Fibroblast of lung (primary cell): ENCODE measurements at regions not wholly inside any gene's neighbourhood (a gene's known extent, or its start where the extent isn't known, plus 50 kb on each side); places are given as distances from the start of the nearest gene placed in this dataset.

Source experiments
- DNase-seq, 2 donors: peaks; one replicate each; pipeline versions ENCODE4 v3.0.0 to v3.0.0-alpha.2; 2010; ENCODE audit warnings: low read depth in 2 of 2
- H2AFZ ChIP-seq: 2 replicates; pipeline ENCODE4 v1.5.1; 2012; ENCODE audit warnings: low read length, control low read depth, inconsistent platforms
- H3K27ac ChIP-seq: 2 replicates; pipeline ENCODE4 v1.5.1; 2011; ENCODE audit warnings: low read length, control low read depth; ENCODE audit not compliant: insufficient read depth
- H3K27me3 ChIP-seq: 2 replicates; pipeline ENCODE4 v1.5.1; 2011; ENCODE audit warnings: mild to moderate bottlenecking, low read length; ENCODE audit not compliant: control insufficient read depth, insufficient read depth
- H3K36me3 ChIP-seq: 2 replicates; pipeline ENCODE4 v1.5.1; 2011; ENCODE audit warnings: low read length; ENCODE audit not compliant: control insufficient read depth, insufficient read depth
- H3K4me1 ChIP-seq: 2 replicates; pipeline ENCODE4 v1.5.1; 2011; ENCODE audit warnings: low read length; ENCODE audit not compliant: control insufficient read depth, insufficient read depth; ENCODE audit errors: extremely low read depth
- H3K4me2 ChIP-seq: 2 replicates; pipeline ENCODE4 v1.5.1; 2011; ENCODE audit warnings: low read length, control low read depth; ENCODE audit not compliant: insufficient read depth; ENCODE audit errors: extremely low read depth
- H3K4me3 ChIP-seq, 4 experiments: fragments of 200-600 bp in 1 of 4; sonication (generic) in 1 of 4; replicated peaks in 1 of 4; 2 replicates each; pipeline ENCODE4 v1.5.1; 2011 to 2016; ENCODE audit warnings: low read length in 4 of 4, low read depth in 3 of 4, mild to moderate bottlenecking in 3 of 4, control low read depth in 2 of 4, inconsistent platforms in 1 of 4, mixed read lengths in 1 of 4; ENCODE audit not compliant: insufficient read depth in 1 of 4; ENCODE audit errors: control extremely low read depth in 1 of 4
- H3K79me2 ChIP-seq: 2 replicates; pipeline ENCODE4 v1.5.1; 2012; ENCODE audit warnings: mild to moderate bottlenecking, low read length, inconsistent platforms; ENCODE audit not compliant: control insufficient read depth, insufficient read depth
- H3K9ac ChIP-seq: 2 replicates; pipeline ENCODE4 v1.5.1; 2011; ENCODE audit warnings: mild to moderate bottlenecking, low read length, control low read depth; ENCODE audit not compliant: insufficient read depth
- H3K9me3 ChIP-seq: 2 replicates; pipeline ENCODE4 v1.5.1; 2012; ENCODE audit warnings: low read depth, low read length; ENCODE audit not compliant: control insufficient read depth, insufficient read depth
- H4K20me1 ChIP-seq: 2 replicates; pipeline ENCODE4 v1.5.1; 2011; ENCODE audit warnings: low read length; ENCODE audit not compliant: control insufficient read depth, insufficient read depth; ENCODE audit errors: extremely low read depth
- EZH2 ChIP-seq: IDR thresholded peaks from 2 replicates; pipeline ENCODE4 v1.5.1; 2012; ENCODE audit warnings: low read length, control low read depth, mild to moderate bottlenecking; ENCODE audit errors: missing control alignments
- TF ChIP-seq, protein P1 (sequence below), 2 donors: IDR thresholded peaks in 1 of 2; conservative IDR thresholded peaks in 1 of 2; 1 replicate in 1 of 2; 2 replicates in 1 of 2; pipeline ENCODE4 v1.5.1; 2011 to 2012; ENCODE audit warnings: low read length in 2 of 2, control low read depth in 1 of 2, inconsistent platforms in 1 of 2, low read depth in 1 of 2, mild to moderate bottlenecking in 1 of 2

GRCh38 chr11:127230392-127230791 is 229.8 kb upstream of the KIRREL3 start:
- no peak for TF ChIP-seq EZH2
- TF ChIP-seq, protein P1, sequence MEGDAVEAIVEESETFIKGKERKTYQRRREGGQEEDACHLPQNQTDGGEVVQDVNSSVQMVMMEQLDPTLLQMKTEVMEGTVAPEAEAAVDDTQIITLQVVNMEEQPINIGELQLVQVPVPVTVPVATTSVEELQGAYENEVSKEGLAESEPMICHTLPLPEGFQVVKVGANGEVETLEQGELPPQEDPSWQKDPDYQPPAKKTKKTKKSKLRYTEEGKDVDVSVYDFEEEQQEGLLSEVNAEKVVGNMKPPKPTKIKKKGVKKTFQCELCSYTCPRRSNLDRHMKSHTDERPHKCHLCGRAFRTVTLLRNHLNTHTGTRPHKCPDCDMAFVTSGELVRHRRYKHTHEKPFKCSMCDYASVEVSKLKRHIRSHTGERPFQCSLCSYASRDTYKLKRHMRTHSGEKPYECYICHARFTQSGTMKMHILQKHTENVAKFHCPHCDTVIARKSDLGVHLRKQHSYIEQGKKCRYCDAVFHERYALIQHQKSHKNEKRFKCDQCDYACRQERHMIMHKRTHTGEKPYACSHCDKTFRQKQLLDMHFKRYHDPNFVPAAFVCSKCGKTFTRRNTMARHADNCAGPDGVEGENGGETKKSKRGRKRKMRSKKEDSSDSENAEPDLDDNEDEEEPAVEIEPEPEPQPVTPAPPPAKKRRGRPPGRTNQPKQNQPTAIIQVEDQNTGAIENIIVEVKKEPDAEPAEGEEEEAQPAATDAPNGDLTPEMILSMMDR (conservative IDR thresholded peaks at IDR 0.05 in 1 of 2, IDR thresholded peaks at IDR 0.05 in 1 of 2; ENCODE audit: low read depth in 1 of 2, low read length in 2 of 2) = no peak
- Histone ChIP-seq H3K9ac (no peak overlapping the region), H3K27ac (no peak overlapping the region), H3K27me3 (no peaks in the 10 kb centered on the region), H3K4me3 (no peak overlapping the region), H2AFZ (no peak overlapping the region), H3K9me3 (no peaks in the 10 kb centered on the region), H3K79me2 (no peaks in the 10 kb centered on the region), H3K4me1 (no peaks in the 10 kb centered on the region), H3K4me2 (no peak overlapping the region), H3K36me3 (no peaks in the 10 kb centered on the region), H4K20me1 (no peaks in the 10 kb centered on the region)
- no peak for DNase-seq

DNA sequence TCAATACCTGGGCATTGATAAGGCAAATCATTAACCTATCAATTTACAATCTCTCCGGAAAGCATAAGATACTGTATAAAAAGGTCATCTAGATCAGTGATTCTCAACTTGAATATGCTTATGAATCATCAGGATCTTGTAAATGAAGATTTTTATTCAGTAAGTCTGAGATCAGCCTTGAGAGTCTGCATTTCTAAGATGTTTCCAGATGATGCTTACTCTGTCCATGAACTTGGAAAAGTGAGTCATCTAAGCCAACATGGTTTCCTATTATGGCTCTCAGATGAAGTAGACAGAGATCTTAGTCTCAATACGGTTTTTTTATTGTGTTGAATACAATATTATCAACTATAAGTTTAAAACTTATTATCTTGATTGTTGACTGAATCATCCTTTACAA is 226.4 kb upstream of the KIRREL3 start:
- DNase-seq = peak in 1 of 2 donors; percentile 8
- H3K9me3 ChIP-seq = no peaks in the 10 kb centered on the region
- no peak overlapping the region for H2AFZ ChIP-seq
- H4K20me1 ChIP-seq = no peaks in the 10 kb centered on the region
- H3K27ac ChIP-seq = no peak overlapping the region
- H3K4me3 ChIP-seq = no peak overlapping the region
- TF ChIP-seq, protein P1 (conservative IDR thresholded peaks at IDR 0.05 in 1 of 2, IDR thresholded peaks at IDR 0.05 in 1 of 2; ENCODE audit: low read depth in 1 of 2, low read length in 2 of 2) = no peak
- TF ChIP-seq EZH2 = no peak
- no peaks in the 10 kb centered on the region for H3K27me3 ChIP-seq
- H3K36me3 ChIP-seq = no peaks in the 10 kb centered on the region
- H3K9ac ChIP-seq = no peak overlapping the region
- H3K79me2 ChIP-seq = no peaks in the 10 kb centered on the region
- no peak overlapping the region for H3K4me2 ChIP-seq
- H3K4me1 ChIP-seq = no peaks in the 10 kb centered on the region

DNA sequence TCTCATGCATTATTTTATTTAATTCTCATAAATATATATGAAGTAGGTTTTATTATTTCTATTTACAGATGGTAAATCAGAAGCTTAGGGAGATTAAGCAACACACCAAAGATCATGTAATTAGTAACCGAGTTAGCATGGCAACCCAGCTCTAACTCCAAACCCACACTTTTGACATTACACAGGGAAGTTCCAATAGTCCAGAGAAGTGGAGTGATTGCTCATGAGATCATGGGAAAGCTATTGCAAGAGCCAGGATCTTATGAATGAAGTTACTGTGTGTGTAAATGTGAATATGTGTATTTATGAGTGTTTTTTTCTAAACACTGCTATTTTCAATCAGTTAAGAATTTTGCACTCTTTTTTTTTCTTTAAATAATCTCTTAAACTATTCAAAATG is 225.8 kb upstream of the KIRREL3 start:
- H4K20me1 ChIP-seq = no peaks in the 10 kb centered on the region
- no peaks in the 10 kb centered on the region for H3K36me3 ChIP-seq
- no peak overlapping the region for H3K27ac ChIP-seq
- no peak overlapping the region for H3K9ac ChIP-seq
- H3K27me3 ChIP-seq = no peaks in the 10 kb centered on the region
- H3K4me1 ChIP-seq = no peaks in the 10 kb centered on the region
- H3K4me3 ChIP-seq = no peak overlapping the region
- DNase-seq = no peak
- no peaks in the 10 kb centered on the region for H3K9me3 ChIP-seq
- no peaks in the 10 kb centered on the region for H3K79me2 ChIP-seq
- no peak overlapping the region for H3K4me2 ChIP-seq
- H2AFZ ChIP-seq = no peak overlapping the region
- TF ChIP-seq, protein P1 (conservative IDR thresholded peaks at IDR 0.05 in 1 of 2, IDR thresholded peaks at IDR 0.05 in 1 of 2; ENCODE audit: low read depth in 1 of 2, low read length in 2 of 2) = no peak
- no peak for TF ChIP-seq EZH2
